Neuronal stem cell (in vitro differentiated cells): ENCODE measurements at regions not wholly inside any gene's neighbourhood (a gene's known extent, or its start where the extent isn't known, plus 50 kb on each side); places are given as distances from the start of the nearest gene placed in this dataset.
"Not testable (repeated sequence)": the region's sequence is repeated elsewhere in the genome, so short reads cannot be mapped to it uniquely, and the experiment has no call there.

Experiments used
- DNase-seq: peaks from one replicate; pipeline ENCODE4 v3.0.0-alpha.2; 2013; ENCODE audit warnings: low spot score
- H2AFZ ChIP-seq: one replicate; pipeline ENCODE4 v1.6.1; 2013; ENCODE audit warnings: mild to moderate bottlenecking, low read length, inconsistent platforms
- H2AK5ac ChIP-seq: 2 replicates; pipeline ENCODE4 v1.6.1; 2013; ENCODE audit warnings: low read depth, mild to moderate bottlenecking, inconsistent platforms, low read length, moderate library complexity, mixed read lengths
- H2BK120ac ChIP-seq: 2 replicates; pipeline ENCODE4 v1.6.1; 2013; ENCODE audit warnings: low read depth, mild to moderate bottlenecking, inconsistent platforms, low read length, moderate library complexity, mixed read lengths
- H2BK12ac ChIP-seq: one replicate; pipeline ENCODE4 v1.6.1; 2013; ENCODE audit warnings: low read length, inconsistent platforms
- H2BK15ac ChIP-seq: 2 replicates; pipeline ENCODE4 v1.6.1; 2013; ENCODE audit warnings: mild to moderate bottlenecking, low read length, inconsistent platforms, mixed read lengths
- H2BK5ac ChIP-seq: one replicate; pipeline ENCODE4 v1.6.1; 2013; ENCODE audit warnings: inconsistent platforms, mild to moderate bottlenecking, low read length, moderate library complexity
- H3K14ac ChIP-seq: one replicate; pipeline ENCODE4 v1.6.1; 2013; ENCODE audit warnings: low read length, inconsistent platforms
- H3K18ac ChIP-seq: 2 replicates; pipeline ENCODE4 v1.6.1; 2013; ENCODE audit warnings: low read length, inconsistent platforms
- H3K23ac ChIP-seq: 2 replicates; pipeline ENCODE4 v1.6.1; 2013; ENCODE audit warnings: low read depth, mild to moderate bottlenecking, mixed read lengths, low read length, inconsistent platforms; ENCODE audit not compliant: poor library complexity
- H3K27ac ChIP-seq: replicated peaks from 3 replicates; pipeline ENCODE4 v1.5.1; 2013; ENCODE audit warnings: low read length, inconsistent platforms
- H3K27me3 ChIP-seq, 3 experiments: 2 replicates each; pipeline ENCODE4 v1.6.1; 2013; ENCODE audit warnings: low read length in 3 of 3, mild to moderate bottlenecking in 2 of 3, inconsistent platforms in 1 of 3, low read depth in 1 of 3, mixed read lengths in 1 of 3, moderate library complexity in 1 of 3; ENCODE audit not compliant: control insufficient read depth in 3 of 3, insufficient read depth in 3 of 3
- H3K36me3 ChIP-seq, 2 donors: replicated peaks in 1 of 2; 2 replicates each; pipeline ENCODE4 v1.6.1; 2013; ENCODE audit warnings: low read length in 2 of 2; ENCODE audit not compliant: control insufficient read depth in 2 of 2, insufficient read depth in 2 of 2
- H3K4ac ChIP-seq: 2 replicates; pipeline ENCODE4 v1.6.1; 2013; ENCODE audit warnings: inconsistent platforms, mild to moderate bottlenecking, low read length, moderate library complexity
- H3K4me1 ChIP-seq, 2 donors: 1 replicate in 1 of 2; 2 replicates in 1 of 2; pipeline ENCODE4 v1.6.1; 2013; ENCODE audit warnings: low read length in 2 of 2, low read depth in 1 of 2; ENCODE audit not compliant: control insufficient read depth in 2 of 2, insufficient read depth in 1 of 2
- H3K4me2 ChIP-seq: one replicate; pipeline ENCODE4 v1.6.1; 2013; ENCODE audit warnings: mild to moderate bottlenecking, low read length, inconsistent platforms; ENCODE audit not compliant: insufficient read depth, poor library complexity, severe bottlenecking
- H3K4me3 ChIP-seq, 2 donors: 2 replicates each; pipeline ENCODE4 v1.5.1; 2013; ENCODE audit warnings: low read length in 2 of 2, mild to moderate bottlenecking in 2 of 2, inconsistent platforms in 1 of 2, moderate library complexity in 1 of 2
- H3K79me1 ChIP-seq: one replicate; pipeline ENCODE4 v1.6.1; 2013; ENCODE audit warnings: low read depth, mild to moderate bottlenecking, inconsistent platforms, low read length, moderate library complexity
- H3K9ac ChIP-seq: one replicate; pipeline ENCODE4 v1.6.1; 2013; ENCODE audit warnings: mild to moderate bottlenecking, low read depth, low read length, inconsistent platforms; ENCODE audit not compliant: poor library complexity
- H3K9me3 ChIP-seq, 2 donors: replicated peaks in 1 of 2; 2 replicates each; pipeline versions ENCODE3 to v1.6.1; 2013; ENCODE audit warnings: low read length in 2 of 2, mild to moderate bottlenecking in 2 of 2, inconsistent platforms in 1 of 2, low read depth in 1 of 2, mixed read lengths in 1 of 2, moderate library complexity in 1 of 2; ENCODE audit not compliant: control insufficient read depth in 2 of 2, insufficient read depth in 1 of 2
- H4K8ac ChIP-seq: one replicate; pipeline ENCODE4 v1.6.1; 2013; ENCODE audit warnings: low read depth, mild to moderate bottlenecking, inconsistent platforms, low read length, moderate library complexity
- H4K91ac ChIP-seq: one replicate; pipeline ENCODE4 v1.6.1; 2013; ENCODE audit warnings: low read length, low read depth, mild to moderate bottlenecking, inconsistent platforms; ENCODE audit not compliant: poor library complexity
- WGBS, 2 donors: extraction: QIAGEN DNeasy Blood & Tissue Kit; methylation state at CpG; one replicate each; pipeline ENCODE4 v1.1.7; 2013; ENCODE audit warnings: missing lambda C conversion rate in 2 of 2, mixed read lengths in 1 of 2; ENCODE audit not compliant: insufficient read length in 2 of 2, insufficient replicate concordance in 1 of 2; ENCODE audit errors: extremely low coverage in 2 of 2; 5-methylcytosine and 5-hydroxymethylcytosine counted together

DNA sequence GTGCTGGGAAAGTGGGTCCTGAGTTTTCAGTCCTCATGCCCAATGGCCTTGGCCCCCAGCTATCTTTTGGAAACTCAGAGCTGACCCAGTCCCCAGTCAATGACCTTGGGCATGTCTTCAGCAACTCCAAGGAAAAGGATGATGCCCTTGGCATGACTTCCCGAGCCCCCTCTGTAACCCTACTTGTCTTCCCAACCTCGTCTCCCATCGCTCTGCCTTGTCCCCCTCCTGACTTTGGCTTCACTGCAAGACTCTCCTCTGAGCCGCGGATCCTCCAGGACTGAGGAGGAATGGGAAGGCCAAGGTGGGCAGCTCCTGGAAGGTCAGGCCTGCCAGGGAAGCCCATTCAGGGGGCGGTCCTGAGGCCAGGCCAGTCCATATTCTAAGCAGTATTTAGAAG, 73.5 kb upstream of the MEF2A start:
- Histone ChIP-seq H2BK15ac (no peak overlapping the region), H2BK12ac (no peak overlapping the region)
- DNase-seq, result no peak

DNA sequence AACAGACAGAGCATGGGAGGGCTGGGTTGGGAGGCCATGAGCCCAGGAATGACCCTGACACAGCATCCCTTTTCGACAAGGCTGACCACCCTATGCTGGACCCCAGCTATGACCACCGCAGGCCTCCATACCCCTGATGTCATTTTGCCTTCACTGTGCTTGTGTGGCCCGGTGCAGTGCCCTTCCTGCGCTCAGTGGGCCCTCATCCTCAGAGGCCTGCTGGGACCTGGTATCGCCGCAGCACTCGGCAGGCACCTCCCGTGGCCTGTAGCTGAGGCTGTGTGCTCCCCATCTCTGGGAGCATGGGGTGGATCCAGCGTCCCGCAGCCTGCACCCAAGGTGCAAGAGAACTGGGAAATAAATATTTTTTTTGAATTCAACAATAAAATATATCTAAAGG, 73.1 kb upstream of the MEF2A start:
- Histone ChIP-seq H3K27me3 (no peaks in the 10 kb centered on the region), H3K27ac (no peak overlapping the region), H3K14ac (no peak overlapping the region), H3K23ac (no peak overlapping the region), H3K9me3 (peaks cover 0 to 2% of the 10 kb centered on the region in 2 donors), H3K79me1 (no peaks in the 10 kb centered on the region), H4K91ac (no peak overlapping the region), H3K9ac (no peak overlapping the region), H3K36me3 (no peaks in the 10 kb centered on the region), H2AK5ac (no peak overlapping the region), H4K8ac (no peak overlapping the region), H2BK5ac (no peak overlapping the region), H2BK15ac (no peak overlapping the region), H3K4me1 (peaks cover 0 to 3% of the 10 kb centered on the region in 2 donors), H2BK120ac (no peak overlapping the region), H3K4me2 (no peak overlapping the region), H3K18ac (no peak overlapping the region), H2AFZ (no peak overlapping the region), H3K4me3 (peak overlapping the region in 1 of 2 donors; percentile 20), H3K4ac (no peak overlapping the region), H2BK12ac (no peak overlapping the region)
- no peak for DNase-seq
- WGBS, 2 donors, result no CpG with 5 or more reads among the region's 10 CpGs

More for the DNA sequence above, 73.5 kb upstream of the MEF2A start:
- Histone ChIP-seq H2AFZ (no peak overlapping the region), H3K4me2 (no peak overlapping the region), H3K18ac (peak overlapping the region; percentile 33), H2AK5ac (peak overlapping the region; percentile 2), H3K4me1 (peaks cover 2 to 3% of the 10 kb centered on the region in 2 donors), H3K9me3 (peaks cover 0 to 2% of the 10 kb centered on the region in 2 donors), H3K79me1 (no peaks in the 10 kb centered on the region), H2BK5ac (no peak overlapping the region), H4K8ac (no peak overlapping the region), H3K23ac (no peak overlapping the region), H3K4me3 (no peak overlapping the region), H2BK120ac (no peak overlapping the region), H3K4ac (no peak overlapping the region), H3K14ac (no peak overlapping the region), H3K27ac (no peak overlapping the region), H3K36me3 (no peaks in the 10 kb centered on the region), H4K91ac (no peak overlapping the region), H3K9ac (no peak overlapping the region), H3K27me3 (peaks cover 0 to 2% (median 0%) of the 10 kb centered on the region in 3 experiments)
- WGBS, 2 donors, result no CpG with 5 or more reads among the region's 6 CpGs

DNA sequence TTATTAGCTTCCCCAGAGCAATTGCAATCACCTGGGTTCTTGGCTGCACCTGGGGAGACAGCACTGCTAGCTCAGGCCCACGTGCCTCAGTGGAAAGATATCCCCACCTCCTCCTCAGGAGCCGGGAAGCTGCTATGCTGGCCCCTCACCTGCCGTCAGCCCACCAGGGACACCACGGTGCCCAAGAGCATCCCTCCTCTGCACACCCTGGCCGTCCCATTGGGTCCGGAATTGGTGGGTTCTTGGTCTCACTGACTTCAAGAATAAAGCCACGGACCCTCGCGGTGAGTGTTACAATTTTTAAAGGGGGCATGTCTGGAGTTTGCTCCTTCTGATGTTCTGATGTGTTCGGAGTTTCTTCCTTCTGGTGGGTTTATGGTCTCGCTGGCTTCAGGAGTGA, 72.3 kb upstream of the MEF2A start:
- Histone ChIP-seq H3K4me2 (no peak overlapping the region), H3K18ac (peak overlapping the region; percentile 36), H4K8ac (no peak overlapping the region), H2AFZ (no peak overlapping the region), H2BK15ac (no peak overlapping the region), H3K36me3 (no peaks in the 10 kb centered on the region), H4K91ac (no peak overlapping the region), H3K4me1 (peaks cover 0 to 3% of the 10 kb centered on the region in 2 donors), H3K4ac (no peak overlapping the region), H3K14ac (no peak overlapping the region), H2AK5ac (no peak overlapping the region), H3K27ac (no peak overlapping the region), H3K4me3 (no peak overlapping the region), H2BK120ac (no peak overlapping the region), H3K9me3 (peaks cover 0 to 2% of the 10 kb centered on the region in 2 donors), H2BK12ac (no peak overlapping the region), H3K27me3 (no peaks in the 10 kb centered on the region), H3K23ac (no peak overlapping the region), H2BK5ac (no peak overlapping the region), H3K79me1 (no peaks in the 10 kb centered on the region), H3K9ac (no peak overlapping the region)
- WGBS, 2 donors, result no CpG with 5 or more reads among the region's 11 CpGs
- no peak for DNase-seq

DNA sequence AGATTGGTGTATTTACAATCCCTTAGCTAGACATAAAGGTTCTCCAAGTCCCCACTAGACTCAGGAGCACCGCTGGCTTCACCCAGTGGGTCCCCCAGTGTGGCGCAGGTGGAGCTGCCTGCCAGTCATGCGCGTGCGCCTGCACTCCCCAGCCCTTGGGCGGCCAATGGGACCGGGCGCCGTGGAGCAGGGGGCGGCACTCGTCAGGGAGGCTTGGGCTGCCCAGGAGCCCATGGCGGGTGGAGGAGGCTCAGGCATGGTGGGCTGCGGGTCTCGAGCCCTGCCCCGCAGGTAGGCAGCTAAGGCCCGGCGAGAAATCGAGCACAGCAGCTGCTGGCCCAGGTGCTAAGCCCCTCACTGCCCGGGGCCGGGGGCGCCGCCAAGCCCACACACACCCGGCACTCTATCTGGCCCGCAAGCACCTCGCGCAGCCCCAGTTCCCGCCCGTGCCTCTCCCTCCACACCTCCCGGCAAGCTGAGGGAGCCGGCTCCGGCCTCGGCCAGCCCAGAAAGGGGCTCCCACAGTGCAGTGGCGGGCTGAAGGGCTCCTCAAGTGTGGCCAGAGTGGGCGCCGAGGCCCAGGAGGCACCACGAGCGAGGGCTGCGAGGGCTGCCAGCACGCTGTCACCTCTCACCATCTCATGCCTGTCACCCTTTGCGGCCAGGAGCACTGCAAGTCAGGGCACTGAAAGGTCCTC, 71.1 kb upstream of the MEF2A start:
- H3K79me1 ChIP-seq, H4K8ac ChIP-seq, H3K4me2 ChIP-seq, H2AK5ac ChIP-seq, H2BK12ac ChIP-seq, H2BK5ac ChIP-seq, H3K4me1 ChIP-seq, H3K4me3 ChIP-seq, H3K9me3 ChIP-seq, H3K36me3 ChIP-seq, DNase-seq, H2BK120ac ChIP-seq, H3K4ac ChIP-seq, H3K23ac ChIP-seq, H3K27ac ChIP-seq, H3K27me3 ChIP-seq, H3K9ac ChIP-seq, H4K91ac ChIP-seq, H3K14ac ChIP-seq: not testable (repeated sequence)
- peak overlapping the region; percentile 13 for H3K18ac ChIP-seq
- peak overlapping the region; percentile 27 for H2BK15ac ChIP-seq
- WGBS, 2 donors, result no CpG with 5 or more reads among the region's 40 CpGs
- peak overlapping the region; percentile 85 for H2AFZ ChIP-seq
